Activated naive CD4-positive, alpha-beta T cell treated with anti-CD3 and anti-CD28 coated beads, Interleukin-2, amount 50 U/mL, for 24 hours (primary cell): ENCODE measurements at regions not wholly inside any gene's neighbourhood (a gene's known extent, or its start where the extent isn't known, plus 50 kb on each side); places are given as distances from the start of the nearest gene placed in this dataset.

Source experiments
- H3K27ac Mint-ChIP-seq: one replicate; pipeline ENCODE4 v1.8.0; 2021; ENCODE audit warnings: mild to moderate bottlenecking, mixed read lengths
- H3K27me3 Mint-ChIP-seq: one replicate; pipeline ENCODE4 v1.8.0; 2021; ENCODE audit warnings: mixed read lengths
- H3K36me3 Mint-ChIP-seq: one replicate; pipeline ENCODE4 v1.8.0; 2021; ENCODE audit warnings: mixed read lengths
- H3K4me1 Mint-ChIP-seq: one replicate; pipeline ENCODE4 v1.8.0; 2021; ENCODE audit warnings: mixed read lengths
- H3K4me3 Mint-ChIP-seq: one replicate; pipeline ENCODE4 v1.8.0; 2021; ENCODE audit warnings: mild to moderate bottlenecking, mixed read lengths
- H3K9me3 Mint-ChIP-seq: one replicate; pipeline ENCODE4 v1.8.0; 2021; ENCODE audit warnings: mixed read lengths

DNA sequence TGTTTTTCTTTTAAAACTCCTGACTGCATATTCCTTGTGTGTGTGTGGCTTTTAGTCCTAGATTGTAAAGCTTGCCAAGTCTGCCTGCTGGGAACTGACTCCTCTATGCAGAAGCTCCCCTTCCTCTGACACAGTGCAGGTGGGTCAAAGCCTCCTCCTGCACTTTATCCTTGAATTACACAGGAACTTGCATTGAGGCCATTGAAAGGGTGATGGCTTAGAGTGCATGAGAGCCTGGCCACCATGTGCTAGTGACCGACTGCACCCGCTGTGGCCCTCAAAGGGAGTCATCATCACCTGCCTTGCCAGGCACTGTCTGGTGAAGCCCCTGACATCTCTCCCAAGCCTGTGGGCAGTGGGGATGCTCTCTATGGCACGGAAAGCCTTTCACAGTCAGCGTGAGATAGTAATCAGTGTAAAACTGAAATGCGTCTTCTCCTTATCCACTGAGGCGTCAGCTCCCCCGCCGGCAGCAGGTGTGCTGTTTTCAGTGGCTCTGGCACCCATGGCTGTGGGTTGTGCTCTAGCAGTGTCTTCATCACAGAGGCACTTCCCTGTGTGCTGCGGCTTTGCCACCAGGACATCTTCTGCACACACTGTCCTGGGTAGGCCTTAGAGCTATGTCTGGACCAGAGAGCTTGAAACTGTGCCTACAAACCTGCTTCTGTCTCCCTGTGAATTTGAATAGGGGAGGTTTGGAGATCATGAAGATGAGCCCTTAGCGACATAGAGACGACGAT, 87.9 kb downstream of the THBS2 start:
- Mint-ChIP-seq H3K27me3 (no peaks in the 10 kb centered on the region), H3K4me1 (no peaks in the 10 kb centered on the region), H3K4me3 (no peak overlapping the region), H3K27ac (no peak overlapping the region), H3K9me3 (no peaks in the 10 kb centered on the region), H3K36me3 (no peaks in the 10 kb centered on the region)

GRCh38 chr6:169164986-169165385, 88.7 kb downstream of the THBS2 start:
- no peaks in the 10 kb centered on the region for H3K27me3 Mint-ChIP-seq
- no peaks in the 10 kb centered on the region for H3K9me3 Mint-ChIP-seq
- no peak overlapping the region for H3K27ac Mint-ChIP-seq
- no peaks in the 10 kb centered on the region for H3K4me1 Mint-ChIP-seq
- no peak overlapping the region for H3K4me3 Mint-ChIP-seq
- no peaks in the 10 kb centered on the region for H3K36me3 Mint-ChIP-seq

- Mint-ChIP-seq H3K9me3 (no peaks in the 10 kb centered on the region), H3K27me3 (no peaks in the 10 kb centered on the region), H3K27ac (no peak overlapping the region), H3K36me3 (no peaks in the 10 kb centered on the region), H3K4me1 (no peaks in the 10 kb centered on the region), H3K4me3 (no peak overlapping the region)
Observed at GRCh38 chr6:169164451-169164850, 89.2 kb downstream of the THBS2 start.

DNA sequence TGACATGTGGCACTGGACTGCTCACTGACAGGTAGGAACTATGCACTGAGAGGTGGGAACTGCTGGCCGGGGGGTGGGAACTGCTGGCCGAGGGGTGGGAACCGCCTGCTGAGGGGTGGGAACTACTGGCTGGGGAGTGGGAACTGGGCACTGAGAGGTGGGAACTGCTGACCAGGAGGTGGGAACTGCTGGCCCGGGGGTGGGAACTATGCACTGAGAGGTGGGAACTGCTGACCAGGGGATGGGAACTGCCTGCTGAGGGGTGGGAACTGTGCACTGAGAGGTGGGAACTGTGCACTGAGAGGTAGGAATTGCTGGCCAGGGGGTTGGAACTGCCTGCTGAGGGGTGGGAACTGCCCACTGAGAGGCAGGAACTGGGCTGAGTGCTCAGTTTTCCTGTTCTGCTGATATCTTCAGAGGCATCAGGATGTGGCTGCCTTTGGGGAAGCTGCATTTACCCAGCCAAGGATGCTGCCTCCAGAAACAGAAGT, 90.2 kb downstream of the THBS2 start:
- H3K4me1 Mint-ChIP-seq, result no peaks in the 10 kb centered on the region
- H3K36me3 Mint-ChIP-seq, result no peaks in the 10 kb centered on the region
- no peak overlapping the region for H3K4me3 Mint-ChIP-seq

GRCh38 chr6:169162752-169163407, 90.8 kb downstream of the THBS2 start:
- Mint-ChIP-seq H3K4me3 (no peak overlapping the region), H3K36me3 (no peaks in the 10 kb centered on the region), H3K9me3 (no peaks in the 10 kb centered on the region), H3K4me1 (no peaks in the 10 kb centered on the region), H3K27ac (no peak overlapping the region), H3K27me3 (no peaks in the 10 kb centered on the region)

More for the DNA sequence above, 90.2 kb downstream of the THBS2 start:
- no peaks in the 10 kb centered on the region for H3K9me3 Mint-ChIP-seq
- H3K27me3 Mint-ChIP-seq, result no peaks in the 10 kb centered on the region
- H3K27ac Mint-ChIP-seq, result no peak overlapping the region

- no peaks in the 10 kb centered on the region for H3K36me3 Mint-ChIP-seq
- no peak overlapping the region for H3K4me3 Mint-ChIP-seq
- no peaks in the 10 kb centered on the region for H3K9me3 Mint-ChIP-seq
- H3K27ac Mint-ChIP-seq, result no peak overlapping the region
- no peaks in the 10 kb centered on the region for H3K4me1 Mint-ChIP-seq
- H3K27me3 Mint-ChIP-seq, result no peaks in the 10 kb centered on the region
Observed at GRCh38 chr6:169162249-169162648, 91.4 kb downstream of the THBS2 start.

DNA sequence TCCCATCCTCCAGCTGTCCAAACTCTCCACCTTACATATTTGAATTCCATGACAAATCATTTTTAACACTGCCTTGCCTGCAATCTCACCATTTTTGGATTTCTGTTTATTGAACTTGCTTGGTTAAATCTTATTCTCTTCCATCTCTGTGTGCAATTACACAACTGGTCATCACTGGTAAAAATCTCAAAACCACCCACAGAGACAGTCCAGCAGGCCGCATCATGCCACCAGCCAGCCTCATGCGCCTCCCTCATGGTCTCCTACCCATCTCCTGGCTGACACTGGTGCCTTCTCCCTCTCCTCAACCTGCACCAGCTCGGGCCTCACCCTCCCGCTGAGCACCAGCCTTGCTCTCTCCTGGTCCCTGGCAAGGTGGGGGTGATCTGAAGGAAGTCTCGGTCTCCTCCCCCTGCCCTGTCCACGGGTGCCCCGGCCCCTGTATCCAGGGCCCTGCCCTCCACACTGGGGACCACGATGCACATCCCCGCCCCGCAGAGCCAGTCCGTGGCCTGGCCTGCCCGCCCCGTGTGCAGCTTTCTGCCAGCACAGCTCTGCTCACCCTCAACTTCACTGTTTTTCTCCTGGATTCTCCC, 92.0 kb downstream of the THBS2 start:
- no peaks in the 10 kb centered on the region for H3K27me3 Mint-ChIP-seq
- H3K4me3 Mint-ChIP-seq, result no peak overlapping the region
- no peak overlapping the region for H3K27ac Mint-ChIP-seq
- no peaks in the 10 kb centered on the region for H3K4me1 Mint-ChIP-seq
- H3K36me3 Mint-ChIP-seq, result no peaks in the 10 kb centered on the region
- no peaks in the 10 kb centered on the region for H3K9me3 Mint-ChIP-seq

GRCh38 chr6:169160855-169161560, 92.6 kb downstream of the THBS2 start:
- Mint-ChIP-seq H3K4me1 (no peaks in the 10 kb centered on the region), H3K27me3 (peaks cover 2% of the 10 kb centered on the region), H3K4me3 (no peak overlapping the region), H3K9me3 (no peaks in the 10 kb centered on the region), H3K27ac (no peak overlapping the region), H3K36me3 (no peaks in the 10 kb centered on the region)

DNA sequence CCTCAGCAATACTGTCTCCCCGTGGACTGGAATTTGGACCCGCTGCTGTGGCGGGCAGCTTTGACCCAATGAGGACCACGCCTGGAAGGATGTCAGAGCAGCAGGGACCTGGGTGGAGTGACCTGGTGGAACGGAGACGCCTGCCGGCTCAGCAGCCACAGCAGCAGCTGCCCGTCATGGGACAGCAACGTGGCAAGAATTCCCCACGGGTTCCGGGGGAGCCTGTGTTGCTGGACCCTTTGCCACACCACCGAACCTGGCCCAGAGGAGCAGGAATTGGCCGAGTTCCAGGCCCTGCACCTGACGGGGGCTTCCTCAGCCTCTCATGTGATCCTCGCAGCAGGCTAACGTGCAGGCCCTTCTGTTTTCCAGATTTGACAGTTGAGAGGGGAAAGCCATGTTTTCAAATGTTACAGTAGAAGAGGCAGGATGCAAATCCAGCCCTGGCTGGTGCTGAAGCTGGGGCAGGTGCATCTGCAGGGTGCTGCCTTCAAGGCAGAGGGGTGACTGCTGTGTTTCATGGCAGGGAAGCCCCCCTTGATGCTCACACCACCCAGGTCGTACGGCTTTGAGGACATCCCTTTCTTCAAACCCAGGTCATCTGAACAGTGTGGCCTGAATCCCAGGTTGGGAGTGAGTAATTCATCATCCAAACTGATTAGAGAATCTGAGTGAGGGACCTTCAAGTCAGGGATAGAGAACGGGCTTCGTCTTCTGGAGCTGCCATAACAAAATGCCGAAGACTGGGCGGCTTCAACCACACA, 93.4 kb downstream of the THBS2 start:
- no peaks in the 10 kb centered on the region for H3K9me3 Mint-ChIP-seq
- H3K27me3 Mint-ChIP-seq, result peaks cover 4% of the 10 kb centered on the region
- no peak overlapping the region for H3K4me3 Mint-ChIP-seq

GRCh38 chr6:169159331-169159730, 94.3 kb downstream of the THBS2 start:
- Mint-ChIP-seq H3K9me3 (no peaks in the 10 kb centered on the region), H3K4me1 (no peaks in the 10 kb centered on the region), H3K4me3 (no peak overlapping the region), H3K27me3 (peaks cover 4% of the 10 kb centered on the region), H3K36me3 (no peaks in the 10 kb centered on the region), H3K27ac (no peak overlapping the region)

More for the DNA sequence above, 93.4 kb downstream of the THBS2 start:
- no peak overlapping the region for H3K27ac Mint-ChIP-seq
- no peaks in the 10 kb centered on the region for H3K36me3 Mint-ChIP-seq
- no peaks in the 10 kb centered on the region for H3K4me1 Mint-ChIP-seq

GRCh38 chr6:169158691-169159090, 95.0 kb downstream of the THBS2 start:
- no peak overlapping the region for H3K4me3 Mint-ChIP-seq
- no peaks in the 10 kb centered on the region for H3K36me3 Mint-ChIP-seq
- H3K27ac Mint-ChIP-seq, result no peak overlapping the region
- H3K9me3 Mint-ChIP-seq, result no peaks in the 10 kb centered on the region
- peaks cover 4% of the 10 kb centered on the region for H3K27me3 Mint-ChIP-seq
- no peaks in the 10 kb centered on the region for H3K4me1 Mint-ChIP-seq

GRCh38 chr6:169158174-169158573, 95.5 kb downstream of the THBS2 start:
- Mint-ChIP-seq H3K36me3 (no peaks in the 10 kb centered on the region), H3K27me3 (peaks cover 6% of the 10 kb centered on the region), H3K9me3 (no peaks in the 10 kb centered on the region), H3K27ac (no peak overlapping the region), H3K4me3 (no peak overlapping the region), H3K4me1 (no peaks in the 10 kb centered on the region)

DNA sequence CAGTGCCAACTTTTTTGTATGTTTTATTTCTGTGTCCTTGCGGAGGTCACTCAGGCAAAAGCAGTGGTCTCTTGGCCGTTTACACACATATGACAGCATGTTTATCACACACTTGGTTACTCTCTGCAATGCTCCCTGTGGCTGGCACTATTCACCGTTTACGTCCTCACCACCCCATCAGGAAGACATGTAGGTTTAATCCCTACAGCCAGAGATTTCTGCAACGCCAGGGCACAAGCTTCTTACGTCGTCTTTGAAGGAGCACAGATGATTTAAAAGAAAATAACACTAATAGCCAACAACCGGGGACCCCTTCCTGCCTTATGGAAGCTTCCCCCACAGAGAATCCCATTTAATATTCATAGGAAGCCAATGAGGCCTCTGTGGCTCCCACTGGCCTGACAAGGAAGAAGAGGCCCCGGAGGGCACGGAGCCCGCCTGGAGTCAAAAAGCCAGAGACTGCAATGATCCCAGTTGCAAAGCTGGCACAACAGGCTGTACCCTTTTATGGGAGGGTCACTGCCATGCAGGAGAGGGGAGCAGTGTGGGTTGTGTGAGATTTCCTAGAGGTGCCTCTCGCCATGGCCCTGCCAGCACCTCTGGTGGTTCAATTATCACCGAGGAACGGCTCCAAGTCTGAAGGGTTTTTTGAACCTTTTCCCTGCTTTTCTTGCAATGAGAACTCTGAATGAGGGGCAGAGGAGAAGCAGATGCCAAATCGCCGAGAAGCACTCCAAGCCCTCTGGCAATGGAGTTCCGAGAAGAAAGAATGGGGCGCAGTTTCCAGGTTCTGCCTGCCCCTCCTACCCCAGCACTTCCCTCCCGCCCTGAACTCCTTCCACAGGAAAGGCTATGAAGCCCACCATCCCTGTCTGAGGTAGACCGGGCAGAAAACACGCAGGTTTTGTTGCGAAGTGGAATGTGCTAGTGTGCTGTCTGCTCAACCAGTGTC, 96.2 kb downstream of the THBS2 start:
- Mint-ChIP-seq H3K9me3 (no peaks in the 10 kb centered on the region), H3K36me3 (no peaks in the 10 kb centered on the region), H3K4me3 (no peak overlapping the region), H3K27ac (no peak overlapping the region), H3K27me3 (peaks cover 6% of the 10 kb centered on the region), H3K4me1 (no peaks in the 10 kb centered on the region)

DNA sequence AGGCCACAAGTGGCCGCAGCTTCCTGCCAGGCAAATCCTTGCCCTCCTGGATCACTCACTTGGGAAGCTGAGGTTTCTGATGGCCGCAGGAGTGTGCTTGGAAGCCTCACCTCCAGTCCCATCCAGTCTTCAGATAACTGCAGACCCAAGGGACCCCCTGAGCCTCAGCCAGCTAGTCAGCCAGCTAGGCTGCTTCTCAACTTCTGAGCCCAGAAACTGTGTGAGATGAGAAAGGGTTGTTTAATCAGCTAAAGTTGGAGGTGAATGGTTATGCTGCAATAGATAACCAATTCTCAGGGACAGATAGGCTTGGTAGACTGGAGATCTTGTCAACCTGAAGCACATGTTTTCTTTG, 96.9 kb downstream of the THBS2 start:
- no peaks in the 10 kb centered on the region for H3K4me1 Mint-ChIP-seq
- peaks cover 6% of the 10 kb centered on the region for H3K27me3 Mint-ChIP-seq
- no peaks in the 10 kb centered on the region for H3K36me3 Mint-ChIP-seq
- H3K9me3 Mint-ChIP-seq, result no peaks in the 10 kb centered on the region
- no peak overlapping the region for H3K4me3 Mint-ChIP-seq
- no peak overlapping the region for H3K27ac Mint-ChIP-seq
